ENCODE measurements at regions not wholly inside any gene's neighbourhood (a gene's known extent, or its start where the extent isn't known, plus 50 kb on each side); places are given as distances from the start of the nearest gene placed in this dataset.

GRCh38 chr16:13439766-13440165 lies 480.2 kb upstream of the ERCC4 start:
- 34 to 53% (median 47%) methylated on average over 9 of the region's 9 CpGs for WGBS, 3 donors
- Histone ChIP-seq H3K27me3 (no peaks in the 10 kb centered on the region), H3K4me1 (ENCODE audit: insufficient read depth) (no peaks in the 10 kb centered on the region), H3K36me3 (no peaks in the 10 kb centered on the region), H3K27ac (no peak overlapping the region), H3K4me3 (no peak overlapping the region), H3K9me3 (no peaks in the 10 kb centered on the region)
- no peak for TF ChIP-seq POLR2A (IDR thresholded peaks at IDR 0.05)
- TF ChIP-seq CTCF (IDR thresholded peaks at IDR 0.05), result no peak
- no peak for TF ChIP-seq EP300 (IDR thresholded peaks at IDR 0.05)
- no peak for DNase-seq
- intact Hi-C loops (cut with DNase I), result no loop called here

DNA sequence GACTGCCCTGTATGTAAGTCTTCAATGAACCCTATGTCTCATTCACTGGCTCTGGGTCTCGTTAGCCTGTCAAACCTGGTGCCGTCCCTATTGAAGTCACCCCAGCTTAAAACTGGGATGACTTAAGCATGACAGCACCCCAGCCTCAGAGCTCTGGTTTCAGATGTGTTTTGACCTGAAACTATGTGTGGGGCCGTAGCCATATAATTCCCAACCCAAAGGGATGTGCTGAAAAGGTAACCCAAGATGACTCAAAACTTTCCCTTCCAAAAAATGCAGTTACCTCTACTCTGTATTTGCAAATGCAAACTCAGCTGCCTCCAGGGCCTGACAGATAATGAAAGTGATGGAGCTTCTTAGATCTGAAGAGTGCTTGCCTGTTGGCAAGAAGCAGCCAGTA lies 478.3 kb upstream of the ERCC4 start:
- intact Hi-C loops (cut with DNase I), result no loop called here
- no peaks in the 10 kb centered on the region for H3K36me3 ChIP-seq
- H3K27ac ChIP-seq, result no peak overlapping the region
- TF ChIP-seq EP300 (IDR thresholded peaks at IDR 0.05) (no peak), CTCF (IDR thresholded peaks at IDR 0.05) (no peak), POLR2A (IDR thresholded peaks at IDR 0.05) (no peak)
- DNase-seq, result no peak
- H3K27me3 ChIP-seq, result no peaks in the 10 kb centered on the region
- H3K9me3 ChIP-seq, result no peaks in the 10 kb centered on the region
- no peak overlapping the region for H3K4me3 ChIP-seq
- 75 to 88% (median 80%) methylated on average over 3 of the region's 3 CpGs for WGBS, 3 donors
- no peaks in the 10 kb centered on the region for H3K4me1 ChIP-seq (ENCODE audit: insufficient read depth)

DNA sequence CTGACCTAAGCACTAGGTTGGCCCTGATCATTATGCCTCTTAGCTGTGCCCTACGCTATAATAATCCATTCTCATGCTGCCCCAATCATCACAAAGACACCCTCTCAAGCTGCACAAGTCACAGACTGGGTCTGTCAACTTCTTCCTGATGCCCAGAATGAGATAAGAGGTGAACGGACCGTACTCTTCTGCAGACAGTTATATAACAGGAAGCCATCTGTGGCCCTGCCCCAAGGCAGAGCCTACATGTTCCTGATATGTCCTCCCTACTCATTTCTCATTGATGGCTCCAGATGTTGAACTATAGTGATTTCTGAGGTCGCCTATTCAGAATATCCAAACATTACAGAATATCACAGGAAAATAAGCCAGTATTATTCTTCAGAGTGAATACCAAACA lies 471.6 kb upstream of the ERCC4 start:
- WGBS, 3 donors, result 43 to 59% (median 45%) methylated on average over 4 of the region's 4 CpGs
- Histone ChIP-seq H3K27me3 (no peaks in the 10 kb centered on the region), H3K9me3 (no peaks in the 10 kb centered on the region), H3K4me1 (ENCODE audit: insufficient read depth) (no peaks in the 10 kb centered on the region), H3K27ac (no peak overlapping the region), H3K4me3 (no peak overlapping the region), H3K36me3 (no peaks in the 10 kb centered on the region)
- intact Hi-C loops (cut with DNase I), result no loop called here
- DNase-seq, result no peak
- TF ChIP-seq POLR2A (IDR thresholded peaks at IDR 0.05), result no peak
- TF ChIP-seq CTCF (IDR thresholded peaks at IDR 0.05), result no peak
- no peak for TF ChIP-seq EP300 (IDR thresholded peaks at IDR 0.05)

- intact Hi-C loops (cut with DNase I), result no loop called here
- Histone ChIP-seq H3K27me3 (no peaks in the 10 kb centered on the region), H3K27ac (no peak overlapping the region), H3K4me1 (ENCODE audit: insufficient read depth) (no peaks in the 10 kb centered on the region), H3K9me3 (no peaks in the 10 kb centered on the region), H3K36me3 (no peaks in the 10 kb centered on the region), H3K4me3 (no peak overlapping the region)
- no peak for DNase-seq
- WGBS, 3 donors, result 55 to 63% (median 58%) methylated on average over 2 of the region's 2 CpGs
- TF ChIP-seq EP300 (IDR thresholded peaks at IDR 0.05), result no peak
- TF ChIP-seq POLR2A (IDR thresholded peaks at IDR 0.05), result no peak
- no peak for TF ChIP-seq CTCF (IDR thresholded peaks at IDR 0.05)
Measured at GRCh38 chr16:13453325-13453724, 466.6 kb upstream of the ERCC4 start.
